Pancreas (tissue), 10 donors: ENCODE measurements at regions not wholly inside any gene's neighbourhood (a gene's known extent, or its start where the extent isn't known, plus 50 kb on each side); places are given as distances from the start of the nearest gene placed in this dataset.
A peak's percentile ranks its signal among the peaks of the same experiment; 100 is the strongest.

Experiments used
- ATAC-seq, 4 donors: fragments of 200-7000 bp; cut with Tn5 transposase; one replicate each; pipeline versions ENCODE4 v1.8.0 to v1.9.1; 2020; ENCODE audit warnings: mild to moderate bottlenecking in 4 of 4, moderate library complexity in 4 of 4
- DNase-seq, 6 donors: peaks; one replicate each; pipeline ENCODE4 v3.0.0-alpha.2; 2020
- FAIRE-seq: peaks from 2 replicates; lab custom pipeline; 2012; peaks lifted over from hg19 to GRCh38; lab: Jason Lieb, UNC
- H3K27ac ChIP-seq, 4 donors: fragments of 200-600 bp; sonication (generic); 1 replicate in 3 of 4; 2 replicates in 1 of 4; pipeline versions ENCODE4 v1.5.0 to v1.8.0; 2020
- H3K27me3 ChIP-seq, 4 donors: fragments of 200-600 bp; one replicate each; pipeline ENCODE4 v1.8.0; 2021
- H3K36me3 ChIP-seq, 3 donors: fragments of 200-600 bp; sonication (generic) in 1 of 3; one replicate each; pipeline versions ENCODE4 v1.5.0 to v1.8.0; 2020 to 2021
- H3K4me1 ChIP-seq, 3 donors: fragments of 200-600 bp; one replicate each; pipeline ENCODE4 v1.8.0; 2021
- H3K4me3 ChIP-seq, 4 donors: fragments of 200-600 bp; sonication (generic) in 2 of 4; one replicate each; pipeline versions ENCODE4 v1.5.0 to v1.8.0; 2020 to 2021
- H3K9me3 ChIP-seq, 4 donors: fragments of 200-600 bp; one replicate each; pipeline ENCODE4 v1.8.0; 2021
- WGBS, 2 donors: extraction: QIAGEN DNeasy Blood & Tissue Kit; methylation state at CpG; one replicate each; pipeline ENCODE4 v1.1.7; 2013; 5-methylcytosine and 5-hydroxymethylcytosine counted together
- intact Hi-C, 3 donors: fragments of 100-400 bp; cut with DNase I; formaldehyde crosslinking; loops; one replicate each; pipeline versions ENCODE4 v1.11.1 to v1.14.2; 2022
- TF ChIP-seq, protein P1 (sequence below), 4 donors: fragments of 200-600 bp; sonication (generic) in 3 of 4; IDR thresholded peaks; one replicate each; pipeline versions ENCODE4 v1.5.0 to v1.8.0; 2021; ENCODE audit warnings: antibody characterized with exemption in 4 of 4
- donor health status: healthy with polysubstance abuse.
- donor health status: DM: no; HTN: no; CAD: no; lungs with moderate emphysema.
- donor health status: DM: no; HTN: no; CAD: no.
- donor health status: control.
- donor health status: control.
- donor health status: Bipolar disorder and iron deficiency.
- donor health status: DM: yes; HTN: yes; CAD: no.
- donor health status: DM: no; HTN: no; CAD: no.
- donor health status: DM: no; HTN: no; CAD: no.
- donor health status: DM: yes; HTN: yes; CAD: no.

DNA sequence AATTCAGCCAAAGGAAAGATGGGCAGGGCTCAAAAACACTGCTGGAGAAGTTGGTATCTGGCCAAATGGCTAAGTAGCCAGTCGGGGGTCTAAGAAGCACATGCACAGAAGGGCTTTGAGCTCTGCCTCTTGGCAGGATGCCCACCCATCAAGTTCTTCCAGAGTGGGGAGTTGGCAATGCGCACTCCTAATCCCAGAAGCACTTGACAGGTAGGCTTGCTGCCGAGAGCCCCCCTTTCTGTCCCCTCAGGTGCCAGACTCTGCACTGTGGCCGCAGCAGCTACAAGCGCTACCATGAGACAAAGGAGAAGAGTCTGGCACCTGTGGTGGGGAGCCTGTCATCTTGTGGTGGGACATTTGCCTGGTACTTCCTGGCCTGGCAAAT is 252.9 kb upstream of the SLC24A2 start:
- intact Hi-C loops = no loop called here
- ATAC-seq (no peak), DNase-seq (peak in 1 of 6 donors; percentile 46), FAIRE-seq (no peak)
- H3K27me3 ChIP-seq = no peaks in the 10 kb centered on the region
- 71 to 75% methylated on average over 5 of the region's 5 CpGs for WGBS, 2 donors
- TF ChIP-seq, protein P1, sequence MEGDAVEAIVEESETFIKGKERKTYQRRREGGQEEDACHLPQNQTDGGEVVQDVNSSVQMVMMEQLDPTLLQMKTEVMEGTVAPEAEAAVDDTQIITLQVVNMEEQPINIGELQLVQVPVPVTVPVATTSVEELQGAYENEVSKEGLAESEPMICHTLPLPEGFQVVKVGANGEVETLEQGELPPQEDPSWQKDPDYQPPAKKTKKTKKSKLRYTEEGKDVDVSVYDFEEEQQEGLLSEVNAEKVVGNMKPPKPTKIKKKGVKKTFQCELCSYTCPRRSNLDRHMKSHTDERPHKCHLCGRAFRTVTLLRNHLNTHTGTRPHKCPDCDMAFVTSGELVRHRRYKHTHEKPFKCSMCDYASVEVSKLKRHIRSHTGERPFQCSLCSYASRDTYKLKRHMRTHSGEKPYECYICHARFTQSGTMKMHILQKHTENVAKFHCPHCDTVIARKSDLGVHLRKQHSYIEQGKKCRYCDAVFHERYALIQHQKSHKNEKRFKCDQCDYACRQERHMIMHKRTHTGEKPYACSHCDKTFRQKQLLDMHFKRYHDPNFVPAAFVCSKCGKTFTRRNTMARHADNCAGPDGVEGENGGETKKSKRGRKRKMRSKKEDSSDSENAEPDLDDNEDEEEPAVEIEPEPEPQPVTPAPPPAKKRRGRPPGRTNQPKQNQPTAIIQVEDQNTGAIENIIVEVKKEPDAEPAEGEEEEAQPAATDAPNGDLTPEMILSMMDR (IDR thresholded peaks at IDR 0.05) = no peak
- no peaks in the 10 kb centered on the region for H3K9me3 ChIP-seq
- no peaks in the 10 kb centered on the region for H3K4me1 ChIP-seq
- no peak overlapping the region for H3K27ac ChIP-seq
- H3K4me3 ChIP-seq = no peak overlapping the region
- no peaks in the 10 kb centered on the region for H3K36me3 ChIP-seq

DNA sequence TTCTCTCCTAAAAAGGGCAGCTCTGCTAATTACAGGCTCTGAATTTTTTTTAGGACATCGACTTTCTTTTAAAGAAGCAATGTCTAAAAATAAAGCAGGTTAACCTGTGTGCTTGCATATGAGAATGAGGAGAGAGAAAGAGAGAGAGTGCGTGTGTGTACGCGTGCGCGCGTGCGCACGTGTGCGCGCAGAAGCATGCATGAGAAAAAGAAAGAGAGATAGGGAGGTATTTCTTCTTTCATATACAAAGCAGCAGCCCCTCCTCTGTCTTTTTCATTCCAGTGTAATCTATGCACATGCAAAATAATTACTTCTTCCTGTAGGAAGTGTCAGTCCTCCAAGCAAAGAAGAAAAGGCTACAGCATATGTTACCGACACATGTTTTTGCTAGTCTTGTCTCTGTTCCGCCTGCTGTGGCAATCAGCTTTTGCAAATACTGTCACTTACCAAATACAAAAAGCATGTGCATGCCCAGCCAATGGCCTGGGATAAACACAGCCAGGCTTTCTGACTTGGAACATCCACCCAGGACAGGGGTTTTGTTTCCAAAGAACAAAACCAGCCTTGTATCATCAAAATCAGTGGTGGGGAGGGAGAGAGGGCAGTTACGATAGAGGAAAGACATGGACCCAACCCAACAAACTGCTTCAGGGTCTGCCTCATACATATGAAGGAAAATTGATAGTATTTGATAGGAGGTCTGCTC is 252.3 kb upstream of the SLC24A2 start:
- DNase-seq = no peak
- Histone ChIP-seq H3K4me3 (no peak overlapping the region), H3K27ac (no peak overlapping the region), H3K4me1 (no peaks in the 10 kb centered on the region), H3K9me3 (no peaks in the 10 kb centered on the region), H3K27me3 (no peaks in the 10 kb centered on the region), H3K36me3 (no peaks in the 10 kb centered on the region)
- FAIRE-seq = no peak
- intact Hi-C loops = no loop called here
- no peak for ATAC-seq
- WGBS, 2 donors = 75 to 79% methylated on average over 14 of the region's 14 CpGs
- TF ChIP-seq, protein P1 (IDR thresholded peaks at IDR 0.05) = no peak

- FAIRE-seq = no peak
- WGBS, 2 donors = 90 to 91% methylated on average over 1 of the region's 1 CpG
These were observed 248.9 kb upstream of the SLC24A2 start for GRCh38 chr9:20037699-20038098.

GRCh38 chr9:20033511-20033910 is 244.7 kb upstream of the SLC24A2 start:
- TF ChIP-seq, protein P1 (IDR thresholded peaks at IDR 0.05) = no peak
- Histone ChIP-seq H3K36me3 (no peaks in the 10 kb centered on the region), H3K4me1 (no peaks in the 10 kb centered on the region), H3K27ac (no peak overlapping the region), H3K4me3 (no peak overlapping the region), H3K27me3 (no peaks in the 10 kb centered on the region), H3K9me3 (no peaks in the 10 kb centered on the region)
- FAIRE-seq = no peak
- no peak for ATAC-seq
- intact Hi-C loops = no loop called here
- DNase-seq = no peak
- WGBS, 2 donors = 84 to 91% methylated on average over 2 of the region's 2 CpGs

More at GRCh38 chr9:20037699-20038098, 248.9 kb upstream of the SLC24A2 start:
- H3K4me1 ChIP-seq = no peaks in the 10 kb centered on the region
- no peak overlapping the region for H3K27ac ChIP-seq
- intact Hi-C loops = no loop called here
- TF ChIP-seq, protein P1 (IDR thresholded peaks at IDR 0.05) = no peak
- H3K9me3 ChIP-seq = no peaks in the 10 kb centered on the region
- ATAC-seq (no peak), DNase-seq (no peak)
- H3K4me3 ChIP-seq = no peak overlapping the region
- no peaks in the 10 kb centered on the region for H3K27me3 ChIP-seq
- no peaks in the 10 kb centered on the region for H3K36me3 ChIP-seq

DNA sequence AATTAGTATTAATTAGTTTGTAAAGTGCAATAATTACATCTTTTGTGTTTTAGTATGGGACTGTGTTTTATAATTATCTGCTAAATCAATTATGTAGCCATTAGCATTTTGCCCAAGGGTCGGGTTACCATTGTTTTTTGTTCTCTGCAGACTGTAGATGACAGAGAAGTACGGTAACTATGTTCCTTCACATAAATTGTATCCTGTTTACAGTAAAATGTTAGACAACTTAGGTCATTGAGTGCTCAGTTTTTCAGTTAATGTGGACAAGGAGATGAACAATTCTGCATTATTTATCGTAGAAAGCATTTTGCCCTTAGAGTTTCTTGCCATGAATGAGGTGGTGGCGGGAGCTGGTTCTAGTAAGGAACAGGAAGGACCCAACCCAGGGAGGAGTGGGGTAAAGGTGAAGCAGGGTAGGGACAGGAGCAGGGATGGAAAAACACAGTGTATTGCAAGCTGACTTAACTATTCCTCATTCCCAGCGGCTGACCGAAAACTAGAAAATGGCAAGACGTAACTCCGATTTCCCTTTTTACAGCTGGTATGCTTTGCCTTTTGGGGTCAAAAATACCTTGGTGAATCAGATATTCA is 243.7 kb upstream of the SLC24A2 start:
- no peaks in the 10 kb centered on the region for H3K36me3 ChIP-seq
- H3K4me3 ChIP-seq = no peak overlapping the region
- intact Hi-C loops = no loop called here
- ATAC-seq (no peak), FAIRE-seq (no peak), DNase-seq (no peak)
- WGBS, 2 donors = 90 to 91% methylated on average over 8 of the region's 8 CpGs
- H3K27me3 ChIP-seq = no peaks in the 10 kb centered on the region
- H3K4me1 ChIP-seq = no peaks in the 10 kb centered on the region
- no peak overlapping the region for H3K27ac ChIP-seq
- no peaks in the 10 kb centered on the region for H3K9me3 ChIP-seq
- TF ChIP-seq, protein P1 (IDR thresholded peaks at IDR 0.05) = no peak
